22Rv1 (cell line): ENCODE measurements at regions not wholly inside any gene's neighbourhood (a gene's known extent, or its start where the extent isn't known, plus 50 kb on each side); places are given as distances from the start of the nearest gene placed in this dataset.

Experiments used
- H3K27ac ChIP-seq: fragments of 450-650 bp; 2 replicates; pipeline ENCODE4 v1.5.1; 2017
- ZFX ChIP-seq: fragments of 450-650 bp; IDR thresholded peaks from 2 replicates; pipeline ENCODE4 v1.6.1; 2017; ENCODE audit warnings: antibody characterized with exemption, borderline replicate concordance
- TF ChIP-seq, protein P1 (sequence below): fragments of 450-650 bp; IDR thresholded peaks from 2 replicates; pipeline ENCODE4 v1.5.1; 2017; ENCODE audit warnings: mild to moderate bottlenecking

- H3K27ac ChIP-seq: no peak overlapping the region
- TF ChIP-seq, protein P1, sequence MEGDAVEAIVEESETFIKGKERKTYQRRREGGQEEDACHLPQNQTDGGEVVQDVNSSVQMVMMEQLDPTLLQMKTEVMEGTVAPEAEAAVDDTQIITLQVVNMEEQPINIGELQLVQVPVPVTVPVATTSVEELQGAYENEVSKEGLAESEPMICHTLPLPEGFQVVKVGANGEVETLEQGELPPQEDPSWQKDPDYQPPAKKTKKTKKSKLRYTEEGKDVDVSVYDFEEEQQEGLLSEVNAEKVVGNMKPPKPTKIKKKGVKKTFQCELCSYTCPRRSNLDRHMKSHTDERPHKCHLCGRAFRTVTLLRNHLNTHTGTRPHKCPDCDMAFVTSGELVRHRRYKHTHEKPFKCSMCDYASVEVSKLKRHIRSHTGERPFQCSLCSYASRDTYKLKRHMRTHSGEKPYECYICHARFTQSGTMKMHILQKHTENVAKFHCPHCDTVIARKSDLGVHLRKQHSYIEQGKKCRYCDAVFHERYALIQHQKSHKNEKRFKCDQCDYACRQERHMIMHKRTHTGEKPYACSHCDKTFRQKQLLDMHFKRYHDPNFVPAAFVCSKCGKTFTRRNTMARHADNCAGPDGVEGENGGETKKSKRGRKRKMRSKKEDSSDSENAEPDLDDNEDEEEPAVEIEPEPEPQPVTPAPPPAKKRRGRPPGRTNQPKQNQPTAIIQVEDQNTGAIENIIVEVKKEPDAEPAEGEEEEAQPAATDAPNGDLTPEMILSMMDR: no peak
- no peak for TF ChIP-seq ZFX
Observed at GRCh38 chr20:22529150-22530019, 55.0 kb downstream of the FOXA2 start.

DNA sequence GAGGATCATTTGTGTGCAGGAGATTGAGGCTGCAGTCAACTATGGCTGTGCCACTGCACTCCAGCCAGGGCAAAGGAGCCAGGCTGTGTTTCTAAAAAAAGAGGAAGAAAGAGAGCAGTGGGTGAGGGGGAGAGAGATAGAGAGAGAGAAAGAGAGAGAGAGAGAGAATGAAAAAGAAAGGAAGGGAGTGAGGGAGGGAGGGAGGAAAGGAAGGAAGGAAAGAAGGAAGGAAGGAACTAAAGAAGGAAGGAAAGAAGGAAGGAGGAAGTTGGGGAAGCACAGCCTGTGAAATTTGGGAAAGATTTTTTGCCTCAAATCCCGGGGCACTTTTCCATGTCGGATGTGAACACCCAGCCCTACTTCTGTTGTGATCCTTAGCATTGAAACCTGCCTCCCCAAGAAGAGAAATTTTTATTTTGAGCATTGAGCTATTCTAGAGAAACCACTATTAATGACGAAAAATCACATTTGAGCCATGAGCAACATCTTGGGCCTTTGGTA, 57.8 kb downstream of the FOXA2 start:
- H3K27ac ChIP-seq: no peak overlapping the region
- TF ChIP-seq ZFX: no peak
- TF ChIP-seq, protein P1: no peak

- no peak overlapping the region for H3K27ac ChIP-seq
- TF ChIP-seq, protein P1: no peak
- TF ChIP-seq ZFX: no peak
Observed at GRCh38 chr20:22525821-22526220, 58.6 kb downstream of the FOXA2 start.

DNA sequence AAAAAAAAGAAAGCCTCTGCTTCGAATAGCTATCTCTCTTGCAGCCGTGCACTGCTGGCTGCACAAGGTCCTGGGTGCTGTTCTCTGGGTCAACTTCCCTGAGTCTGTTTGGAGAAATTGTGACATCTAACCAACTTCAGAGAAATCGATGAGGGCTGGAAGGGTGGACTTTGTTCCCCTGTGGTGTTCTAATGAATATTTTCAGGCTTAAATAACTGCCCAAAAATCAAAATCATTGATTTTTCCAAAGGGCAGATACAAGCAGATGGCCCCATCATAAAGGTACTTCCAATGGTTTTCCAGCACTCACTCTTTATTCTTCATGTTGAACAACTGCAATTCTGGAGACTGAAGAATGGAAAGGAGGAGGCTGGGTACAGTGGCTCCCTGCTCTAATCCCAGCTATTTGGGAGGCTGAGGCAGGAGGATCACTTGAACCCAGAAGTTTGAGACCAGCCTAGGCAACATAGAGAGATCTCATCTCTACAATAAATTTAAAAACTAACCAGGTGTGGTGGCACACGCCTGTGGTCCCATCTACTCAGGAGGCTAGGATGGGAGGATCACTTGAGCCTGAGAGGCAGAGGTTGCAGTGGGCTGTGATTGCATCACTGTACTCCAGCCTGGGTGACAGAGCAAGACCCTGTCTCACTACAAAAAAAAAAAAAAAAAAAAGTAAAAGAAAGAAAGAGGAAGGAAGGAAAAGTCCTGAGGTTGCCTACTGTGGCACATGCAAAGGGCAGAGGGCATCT, 59.1 kb downstream of the FOXA2 start:
- no peak for TF ChIP-seq ZFX
- TF ChIP-seq, protein P1: no peak
- no peak overlapping the region for H3K27ac ChIP-seq

- no peak overlapping the region for H3K27ac ChIP-seq
- TF ChIP-seq, protein P1: no peak
- TF ChIP-seq ZFX: no peak
Observed at GRCh38 chr20:22524393-22525015, 59.9 kb downstream of the FOXA2 start.

DNA sequence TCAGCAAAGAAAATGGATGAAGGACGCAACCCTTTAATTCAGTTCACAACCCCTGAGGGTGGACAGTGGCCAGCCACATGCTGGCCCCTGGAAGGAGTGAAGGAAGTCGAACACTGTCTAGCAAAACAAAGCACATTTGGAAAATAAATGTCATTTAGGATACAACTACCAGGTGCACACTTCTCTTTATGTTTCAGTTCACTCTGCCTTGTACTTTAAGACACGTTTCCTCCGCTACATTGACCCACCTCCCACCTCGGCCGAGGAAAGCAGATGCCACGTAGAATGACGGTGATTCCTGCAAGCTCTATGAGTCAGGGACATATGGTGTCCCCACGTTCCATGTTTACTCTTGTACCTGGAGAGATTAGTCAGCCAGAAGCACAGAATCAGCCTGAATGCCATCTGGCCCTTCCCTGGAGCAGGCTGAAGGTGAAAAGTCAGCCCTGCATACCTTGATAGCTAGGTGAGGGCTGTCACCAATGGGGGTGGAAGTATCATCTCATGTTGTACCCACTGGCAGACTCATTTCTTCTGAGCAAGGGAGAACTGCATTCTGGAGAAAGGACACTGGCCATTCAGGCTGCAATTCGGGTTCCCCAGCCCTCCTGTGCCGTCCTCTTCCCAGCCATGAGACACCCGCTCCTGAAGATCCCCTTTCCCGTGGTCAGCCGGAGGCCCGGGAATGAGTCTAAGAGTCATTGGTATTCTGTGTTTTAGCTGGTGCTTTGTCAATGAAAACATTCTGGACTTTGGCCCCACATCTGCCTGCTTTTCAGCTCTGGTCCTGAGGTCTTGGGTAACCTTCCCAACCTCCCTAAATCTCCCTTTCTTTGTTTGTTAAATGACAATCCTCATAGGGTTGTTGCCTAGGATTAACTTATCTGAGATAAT, 60.6 kb downstream of the FOXA2 start:
- no peak overlapping the region for H3K27ac ChIP-seq
- TF ChIP-seq, protein P1: no peak
- TF ChIP-seq ZFX: no peak
